Fibroblast of skin of back (primary cell): ENCODE measurements at regions not wholly inside any gene's neighbourhood (a gene's known extent, or its start where the extent isn't known, plus 50 kb on each side); places are given as distances from the start of the nearest gene placed in this dataset.

ENCODE experiments used
- DNase-seq: peaks from one replicate; pipeline ENCODE4 v3.0.0-alpha.2; 2013

GRCh38 chr9:29775491-29775890 lies 2202.2 kb upstream of the C9orf72 start:
- DNase-seq = no peak

- DNase-seq = no peak
Observed at GRCh38 chr9:29778281-29778849, 2205.1 kb upstream of the C9orf72 start.

- no peak for DNase-seq
Observed at GRCh38 chr9:29793970-29794369, 2220.7 kb upstream of the C9orf72 start.

GRCh38 chr9:29796291-29796952 lies 2223.1 kb upstream of the C9orf72 start:
- DNase-seq = no peak

- DNase-seq = no peak
Observed at GRCh38 chr9:29798599-29798998, 2225.3 kb upstream of the C9orf72 start.

- no peak for DNase-seq
Observed at GRCh38 chr9:29799227-29799626, 2225.9 kb upstream of the C9orf72 start.

- no peak for DNase-seq
Observed at GRCh38 chr9:29800821-29801220, 2227.5 kb upstream of the C9orf72 start.

GRCh38 chr9:29802454-29802853 lies 2229.2 kb upstream of the C9orf72 start:
- DNase-seq = no peak

GRCh38 chr9:29806937-29807618 lies 2233.8 kb upstream of the C9orf72 start:
- no peak for DNase-seq

- DNase-seq = no peak
Observed at GRCh38 chr9:29816954-29817703, 2243.8 kb upstream of the C9orf72 start.

- no peak for DNase-seq
Observed at GRCh38 chr9:29822458-29822857, 2249.2 kb upstream of the C9orf72 start.

GRCh38 chr9:29826421-29826820 lies 2253.1 kb upstream of the C9orf72 start:
- no peak for DNase-seq

- peak; percentile 60 for DNase-seq
Observed at GRCh38 chr9:29830821-29831220, 2257.5 kb upstream of the C9orf72 start.

GRCh38 chr9:29838491-29839020 lies 2265.3 kb upstream of the C9orf72 start:
- no peak for DNase-seq

- DNase-seq = no peak
Observed at GRCh38 chr9:29844251-29844650, 2271.0 kb upstream of the C9orf72 start.

- DNase-seq = no peak
Observed at GRCh38 chr9:29850664-29851063, 2277.4 kb upstream of the C9orf72 start.

GRCh38 chr9:29861803-29862202 lies 2288.5 kb upstream of the C9orf72 start:
- DNase-seq = no peak

- no peak for DNase-seq
Observed at GRCh38 chr9:29865764-29866313, 2292.6 kb upstream of the C9orf72 start.

- no peak for DNase-seq
Observed at GRCh38 chr9:29866556-29866955, 2293.3 kb upstream of the C9orf72 start.

- no peak for DNase-seq
Observed at GRCh38 chr9:29873579-29873978, 2300.3 kb upstream of the C9orf72 start.

- no peak for DNase-seq
Observed at GRCh38 chr9:29875547-29875946, 2302.3 kb upstream of the C9orf72 start.

- no peak for DNase-seq
Observed at GRCh38 chr9:29882767-29883166, 2309.5 kb upstream of the C9orf72 start.

- no peak for DNase-seq
Observed at GRCh38 chr9:29906065-29906464, 2332.8 kb upstream of the C9orf72 start.
